HEK293T (cell line): ENCODE measurements at regions not wholly inside any gene's neighbourhood (a gene's known extent, or its start where the extent isn't known, plus 50 kb on each side); places are given as distances from the start of the nearest gene placed in this dataset.

ENCODE experiments used
- ELF4 ChIP-seq: fragments of 450-650 bp; IDR thresholded peaks from 2 replicates; pipeline ENCODE4 v1.6.1; 2017; ENCODE audit warnings: antibody characterized with exemption
- FOXK2 ChIP-seq: fragments of 450-650 bp; IDR thresholded peaks from 2 replicates; pipeline ENCODE4 v1.6.1; 2016; ENCODE audit warnings: mild to moderate bottlenecking
- SP1 ChIP-seq: fragments of 450-650 bp; IDR thresholded peaks from 2 replicates; pipeline ENCODE4 v1.6.1; 2017
- TARDBP ChIP-seq: fragments of 450-650 bp; IDR thresholded peaks from 2 replicates; pipeline ENCODE4 v1.6.1; 2016

DNA sequence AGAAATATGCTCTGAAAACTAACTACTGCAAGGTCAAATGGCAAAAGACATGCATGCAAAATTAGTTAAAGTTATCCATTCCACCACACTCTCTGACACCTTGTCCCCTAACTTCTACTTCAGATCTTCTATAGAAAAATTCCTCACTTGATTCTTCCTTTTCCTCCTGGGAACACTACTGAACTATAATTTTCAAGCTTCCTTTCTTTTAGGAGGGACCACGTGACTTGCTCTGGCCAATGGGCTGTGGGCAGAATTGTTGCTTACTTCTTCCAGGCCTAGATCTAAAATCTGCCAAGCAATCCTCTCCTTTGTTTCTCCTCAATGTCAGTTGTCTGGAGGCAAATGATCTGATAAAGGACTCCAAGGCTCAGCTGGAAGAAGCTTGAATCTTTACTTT, 441.0 kb downstream of the CDK5RAP2 start:
- TF ChIP-seq ELF4 (no peak), FOXK2 (no peak), SP1 (no peak), TARDBP (no peak)
